ENCODE measurements at regions not wholly inside any gene's neighbourhood (a gene's known extent, or its start where the extent isn't known, plus 50 kb on each side); places are given as distances from the start of the nearest gene placed in this dataset.

GRCh38 chr9:106675780-106676179, 187.2 kb upstream of the ZNF462 start:
- 79 to 84% methylated on average over 4 of the region's 4 CpGs for WGBS, 2 donors
- DNase-seq (ENCODE audit: low spot score in 2 of 2) = no peak
- H3K4me3 ChIP-seq (ENCODE audit: low read depth, poor library complexity, severe bottlenecking) = no peak overlapping the region
- TF ChIP-seq CTCF (IDR thresholded peaks at IDR 0.05) (no peak), POLR2A (IDR thresholded peaks at IDR 0.05) (no peak)
- intact Hi-C loops (cut with DNase I; ENCODE audit: low total_unique reads) = no loop called here

- intact Hi-C loops (cut with DNase I; ENCODE audit: low total_unique reads) = no loop called here
- DNase-seq (ENCODE audit: low spot score in 2 of 2) = no peak
- no peak for TF ChIP-seq POLR2A (IDR thresholded peaks at IDR 0.05)
- no peak for TF ChIP-seq CTCF (IDR thresholded peaks at IDR 0.05)
- whole genome bisulfite sequencing, 2 donors = 93 to 95% methylated on average over 5 of the region's 5 CpGs
- no peak overlapping the region for H3K4me3 ChIP-seq (ENCODE audit: low read depth, poor library complexity, severe bottlenecking)
Observed at GRCh38 chr9:106677374-106677773, 185.6 kb upstream of the ZNF462 start.

GRCh38 chr9:106677830-106678229, 185.1 kb upstream of the ZNF462 start:
- 80 to 87% methylated on average over 4 of the region's 4 CpGs for WGBS, 2 donors
- DNase-seq (ENCODE audit: low spot score in 2 of 2) = no peak
- intact Hi-C loops (cut with DNase I; ENCODE audit: low total_unique reads) = no loop called here
- TF ChIP-seq CTCF (IDR thresholded peaks at IDR 0.05) = no peak
- TF ChIP-seq POLR2A (IDR thresholded peaks at IDR 0.05) = no peak
- H3K4me3 ChIP-seq (ENCODE audit: low read depth, poor library complexity, severe bottlenecking) = no peak overlapping the region

- DNase-seq (ENCODE audit: low spot score in 2 of 2) = no peak
- H3K4me3 ChIP-seq (ENCODE audit: low read depth, poor library complexity, severe bottlenecking) = no peak overlapping the region
- TF ChIP-seq CTCF (IDR thresholded peaks at IDR 0.05) (no peak), POLR2A (IDR thresholded peaks at IDR 0.05) (no peak)
- intact Hi-C loops (cut with DNase I; ENCODE audit: low total_unique reads) = no loop called here
Observed at GRCh38 chr9:106678273-106678672, 184.7 kb upstream of the ZNF462 start.

GRCh38 chr9:106682420-106682819, 180.5 kb upstream of the ZNF462 start:
- DNase-seq (ENCODE audit: low spot score in 2 of 2) = no peak
- TF ChIP-seq POLR2A (IDR thresholded peaks at IDR 0.05) = no peak
- no peak for TF ChIP-seq CTCF (IDR thresholded peaks at IDR 0.05)
- intact Hi-C loops (cut with DNase I; ENCODE audit: low total_unique reads) = no loop called here
- H3K4me3 ChIP-seq (ENCODE audit: low read depth, poor library complexity, severe bottlenecking) = no peak overlapping the region
- 48 to 65% methylated on average over 2 of the region's 2 CpGs for WGBS, 2 donors

GRCh38 chr9:106683454-106683853, 179.5 kb upstream of the ZNF462 start:
- no peak overlapping the region for H3K4me3 ChIP-seq (ENCODE audit: low read depth, poor library complexity, severe bottlenecking)
- TF ChIP-seq CTCF (IDR thresholded peaks at IDR 0.05) (no peak), POLR2A (IDR thresholded peaks at IDR 0.05) (no peak)
- no peak for DNase-seq (ENCODE audit: low spot score in 2 of 2)
- intact Hi-C loops (cut with DNase I; ENCODE audit: low total_unique reads) = no loop called here

Measured in lower leg skin (tissue), 4 donors.